IgD-negative memory B cell (primary cell): ENCODE measurements at regions not wholly inside any gene's neighbourhood (a gene's known extent, or its start where the extent isn't known, plus 50 kb on each side); places are given as distances from the start of the nearest gene placed in this dataset.

Experiments used
- H3K27ac Mint-ChIP-seq, 3 donors: one replicate each; pipeline ENCODE4 v1.8.0; 2020 to 2022; ENCODE audit warnings: mild to moderate bottlenecking in 3 of 3, mixed read lengths in 3 of 3, moderate library complexity in 1 of 3
- H3K27me3 Mint-ChIP-seq: one replicate; pipeline ENCODE4 v1.8.0; 2021; ENCODE audit warnings: mixed read lengths
- H3K36me3 Mint-ChIP-seq: one replicate; pipeline ENCODE4 v1.8.0; 2020; ENCODE audit warnings: mild to moderate bottlenecking, mixed read lengths
- H3K4me1 Mint-ChIP-seq, 3 donors: one replicate each; pipeline ENCODE4 v1.8.0; 2020 to 2022; ENCODE audit warnings: mixed read lengths in 3 of 3, mild to moderate bottlenecking in 1 of 3
- H3K4me3 Mint-ChIP-seq, 4 donors: one replicate each; pipeline ENCODE4 v1.8.0; 2020 to 2022; ENCODE audit warnings: mild to moderate bottlenecking in 4 of 4, mixed read lengths in 4 of 4, moderate library complexity in 3 of 4
- H3K9me3 Mint-ChIP-seq, 3 donors: one replicate each; pipeline ENCODE4 v1.8.0; 2020 to 2021; ENCODE audit warnings: mixed read lengths in 3 of 3, mild to moderate bottlenecking in 1 of 3

DNA sequence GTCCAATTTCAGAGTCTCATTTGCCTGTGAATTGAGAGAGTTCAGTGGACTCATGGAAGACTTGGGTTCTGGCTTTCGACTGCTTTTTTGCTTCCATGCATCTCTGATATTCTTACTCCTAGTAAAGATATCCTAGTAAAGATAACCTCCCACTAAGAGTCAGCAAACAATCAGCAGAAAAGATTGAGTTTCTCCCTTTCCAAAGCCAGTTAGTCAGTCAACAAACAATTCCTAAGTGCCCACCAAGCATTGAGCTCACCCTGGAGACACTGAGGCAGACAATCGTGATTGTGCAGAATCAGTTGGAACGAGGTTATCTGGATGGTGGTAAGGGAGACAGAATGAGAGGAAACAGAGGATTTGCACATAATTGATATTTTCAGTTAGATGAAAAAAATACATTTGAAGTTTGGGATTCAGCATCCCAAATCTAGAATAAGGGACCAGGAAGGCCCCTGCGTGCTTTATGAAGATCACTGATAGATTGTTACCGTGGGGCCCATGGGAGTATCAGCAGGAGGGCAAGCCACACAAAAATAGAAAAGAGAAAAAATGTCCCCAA lies 99.7 kb upstream of the SLC38A2 start:
- Mint-ChIP-seq H3K4me3 (no peak overlapping the region), H3K4me1 (peaks cover 10 to 18% (median 15%) of the 10 kb centered on the region in 3 donors), H3K27me3 (no peaks in the 10 kb centered on the region), H3K36me3 (peaks cover 3% of the 10 kb centered on the region), H3K27ac (no peak overlapping the region), H3K9me3 (no peaks in the 10 kb centered on the region)

GRCh38 chr12:46471404-46471803 lies 98.8 kb upstream of the SLC38A2 start:
- no peaks in the 10 kb centered on the region for H3K27me3 Mint-ChIP-seq
- no peaks in the 10 kb centered on the region for H3K9me3 Mint-ChIP-seq
- H3K4me1 Mint-ChIP-seq, result peaks cover 14 to 23% (median 20%) of the 10 kb centered on the region in 3 donors
- H3K4me3 Mint-ChIP-seq, result no peak overlapping the region
- peak overlapping the region in 1 of 3 donors; percentile 70 for H3K27ac Mint-ChIP-seq
- peaks cover 5% of the 10 kb centered on the region for H3K36me3 Mint-ChIP-seq

- Mint-ChIP-seq H3K4me1 (peaks cover 14 to 23% (median 22%) of the 10 kb centered on the region in 3 donors), H3K4me3 (peak overlapping the region in 1 of 4 donors; percentile 76), H3K36me3 (peaks cover 5% of the 10 kb centered on the region), H3K9me3 (no peaks in the 10 kb centered on the region), H3K27ac (peak overlapping the region in 1 of 3 donors; percentile 70), H3K27me3 (no peaks in the 10 kb centered on the region)
These were observed 98.4 kb upstream of the SLC38A2 start for GRCh38 chr12:46470975-46471374.

DNA sequence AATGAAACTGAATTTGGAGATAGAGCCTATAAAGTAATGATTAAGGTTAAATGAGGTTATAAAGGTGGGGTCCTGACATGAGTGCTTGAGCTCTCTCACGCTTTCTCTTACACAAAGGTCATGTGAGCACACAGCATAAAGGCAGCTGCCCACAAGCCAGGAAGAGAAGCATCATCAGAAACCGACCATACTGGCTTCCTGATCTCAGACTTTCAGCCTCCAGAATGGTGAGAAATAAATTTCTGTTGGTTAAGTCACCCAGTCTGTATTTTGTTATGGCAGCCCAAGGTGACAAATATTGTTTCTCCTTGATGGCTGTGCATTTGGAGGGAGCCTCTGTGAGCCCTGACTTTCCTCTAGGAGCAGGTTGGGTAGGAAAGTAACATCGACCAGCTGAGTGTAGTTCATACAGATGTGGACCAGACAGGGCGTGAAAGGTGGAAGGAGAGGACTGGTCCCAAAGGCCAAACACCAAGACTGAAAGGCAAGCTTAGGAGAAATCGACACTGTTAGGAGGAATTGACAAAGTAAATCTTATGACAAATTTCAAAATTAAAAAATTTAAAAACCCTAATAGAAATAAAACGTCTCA lies 97.6 kb upstream of the SLC38A2 start:
- Mint-ChIP-seq H3K27ac (no peak overlapping the region), H3K9me3 (no peaks in the 10 kb centered on the region), H3K36me3 (peaks cover 5% of the 10 kb centered on the region), H3K4me3 (peak overlapping the region in 1 of 4 donors; percentile 60), H3K27me3 (no peaks in the 10 kb centered on the region), H3K4me1 (peaks cover 14 to 27% (median 22%) of the 10 kb centered on the region in 3 donors)

DNA sequence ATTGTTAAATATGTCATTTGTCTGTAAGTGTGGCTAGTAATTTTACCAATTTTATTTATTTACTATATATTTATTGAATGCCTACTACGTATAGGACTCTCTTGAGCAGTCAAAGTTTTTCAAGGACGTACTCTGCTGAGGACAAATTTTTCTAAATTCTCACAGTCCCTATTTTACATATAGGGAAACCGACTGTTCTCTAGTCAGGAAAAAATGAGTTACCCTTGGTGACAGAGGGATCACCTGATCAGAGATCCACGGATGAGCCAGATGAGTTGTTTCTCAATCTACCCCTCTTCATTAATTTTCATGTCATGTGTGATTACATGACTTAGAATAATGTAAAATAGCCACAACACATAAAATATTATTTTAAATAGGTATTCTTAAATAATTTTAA lies 96.2 kb upstream of the SLC38A2 start:
- no peaks in the 10 kb centered on the region for H3K9me3 Mint-ChIP-seq
- no peak overlapping the region for H3K27ac Mint-ChIP-seq
- peaks cover 5% of the 10 kb centered on the region for H3K36me3 Mint-ChIP-seq
- H3K4me3 Mint-ChIP-seq, result no peak overlapping the region
- no peaks in the 10 kb centered on the region for H3K27me3 Mint-ChIP-seq
- H3K4me1 Mint-ChIP-seq, result peaks cover 13 to 28% (median 20%) of the 10 kb centered on the region in 3 donors

DNA sequence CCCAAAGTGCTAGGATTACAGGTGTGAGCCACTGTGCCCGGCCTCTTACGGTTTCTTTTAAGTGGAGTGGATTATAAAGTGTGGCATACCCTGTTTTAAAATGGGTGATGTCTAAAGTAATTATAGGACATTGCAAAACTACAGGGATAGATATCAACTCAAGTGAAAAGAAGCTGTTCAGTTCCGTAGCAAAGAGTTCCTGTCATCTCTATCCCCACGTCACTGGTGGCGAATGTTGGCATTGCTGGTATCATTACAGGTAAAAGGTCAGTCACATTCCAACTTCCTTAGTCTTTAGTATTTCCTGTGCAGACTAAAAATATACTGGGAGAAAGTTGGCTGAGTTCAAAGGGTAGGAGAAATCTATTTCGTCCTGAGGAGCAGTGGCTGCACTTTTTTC lies 95.6 kb upstream of the SLC38A2 start:
- Mint-ChIP-seq H3K27me3 (no peaks in the 10 kb centered on the region), H3K36me3 (peaks cover 5% of the 10 kb centered on the region), H3K27ac (no peak overlapping the region), H3K4me3 (no peak overlapping the region), H3K4me1 (peaks cover 9 to 24% (median 16%) of the 10 kb centered on the region in 3 donors), H3K9me3 (no peaks in the 10 kb centered on the region)

DNA sequence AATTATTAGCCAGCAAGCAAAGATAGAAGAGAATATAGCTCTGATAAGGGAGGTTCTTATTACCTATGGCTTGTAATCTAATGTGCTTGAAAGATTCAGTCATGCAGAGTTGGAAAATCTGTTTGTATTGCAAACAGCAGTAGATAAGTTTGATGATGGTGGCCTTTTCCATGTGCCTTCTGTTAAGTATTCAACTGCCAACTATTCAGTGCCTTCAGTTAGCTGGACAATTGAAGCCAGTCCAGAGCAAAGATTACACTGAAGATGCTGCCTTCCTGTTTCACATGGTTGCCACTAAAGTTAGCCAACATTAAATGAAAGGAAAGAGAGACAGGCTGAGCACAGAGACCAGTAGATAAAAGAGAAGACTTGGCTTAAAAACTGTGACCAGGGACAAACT lies 92.7 kb upstream of the SLC38A2 start:
- H3K27ac Mint-ChIP-seq, result no peak overlapping the region
- H3K4me3 Mint-ChIP-seq, result no peak overlapping the region
- H3K9me3 Mint-ChIP-seq, result no peaks in the 10 kb centered on the region
- H3K27me3 Mint-ChIP-seq, result no peaks in the 10 kb centered on the region
- peaks cover 3% of the 10 kb centered on the region for H3K36me3 Mint-ChIP-seq
- H3K4me1 Mint-ChIP-seq, result peaks cover 18 to 30% (median 26%) of the 10 kb centered on the region in 3 donors

GRCh38 chr12:46464863-46465262 lies 92.3 kb upstream of the SLC38A2 start:
- Mint-ChIP-seq H3K4me3 (no peak overlapping the region), H3K27me3 (no peaks in the 10 kb centered on the region), H3K9me3 (no peaks in the 10 kb centered on the region), H3K27ac (no peak overlapping the region), H3K4me1 (peaks cover 20 to 29% (median 27%) of the 10 kb centered on the region in 3 donors), H3K36me3 (peaks cover 3% of the 10 kb centered on the region)

GRCh38 chr12:46462641-46463355 lies 90.2 kb upstream of the SLC38A2 start:
- Mint-ChIP-seq H3K27ac (no peak overlapping the region), H3K9me3 (no peaks in the 10 kb centered on the region), H3K36me3 (peaks cover 3% of the 10 kb centered on the region), H3K4me1 (peaks cover 36 to 37% (median 36%) of the 10 kb centered on the region in 3 donors), H3K4me3 (no peak overlapping the region), H3K27me3 (no peaks in the 10 kb centered on the region)

DNA sequence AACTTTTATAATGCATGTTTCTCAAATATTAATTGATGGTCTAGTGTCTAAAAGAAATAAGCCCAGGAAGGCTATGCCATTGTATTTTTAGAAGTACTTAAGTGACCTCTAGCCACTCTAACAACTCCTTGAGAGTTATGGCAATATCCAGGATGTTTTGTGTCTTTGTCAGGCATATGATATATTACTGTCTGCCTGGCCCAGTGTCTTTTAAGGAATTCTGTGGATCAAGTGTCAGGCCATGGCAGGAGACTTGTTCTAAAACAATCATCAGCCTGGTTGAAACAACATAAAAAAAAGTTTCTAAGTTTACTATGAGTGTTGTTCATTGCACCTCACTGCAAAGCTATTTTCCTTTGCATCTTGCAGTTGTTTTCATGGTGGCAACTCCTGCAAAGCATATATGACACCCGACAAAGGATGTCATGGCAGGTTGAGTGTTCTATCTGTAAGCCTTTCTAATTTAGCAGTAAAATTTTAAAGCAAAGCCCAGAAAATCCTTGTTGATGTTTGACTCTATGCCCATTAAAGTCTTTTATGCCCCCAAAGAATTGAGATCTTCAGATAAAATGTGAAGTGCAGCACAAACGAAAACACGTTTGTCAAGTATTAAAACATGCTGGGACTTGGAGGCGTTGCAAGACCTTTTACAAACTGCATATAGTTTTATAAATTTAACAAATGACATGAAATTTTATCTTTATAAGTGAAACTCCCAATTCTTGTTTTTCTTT lies 89.5 kb upstream of the SLC38A2 start:
- Mint-ChIP-seq H3K27ac (no peak overlapping the region), H3K27me3 (no peaks in the 10 kb centered on the region), H3K4me3 (no peak overlapping the region), H3K9me3 (no peaks in the 10 kb centered on the region), H3K36me3 (peaks cover 3% of the 10 kb centered on the region), H3K4me1 (peaks cover 32 to 36% (median 35%) of the 10 kb centered on the region in 3 donors)

- H3K4me3 Mint-ChIP-seq, result peak overlapping the region in 1 of 4 donors; percentile 8
These were observed 88.9 kb upstream of the SLC38A2 start for GRCh38 chr12:46461459-46461858.

DNA sequence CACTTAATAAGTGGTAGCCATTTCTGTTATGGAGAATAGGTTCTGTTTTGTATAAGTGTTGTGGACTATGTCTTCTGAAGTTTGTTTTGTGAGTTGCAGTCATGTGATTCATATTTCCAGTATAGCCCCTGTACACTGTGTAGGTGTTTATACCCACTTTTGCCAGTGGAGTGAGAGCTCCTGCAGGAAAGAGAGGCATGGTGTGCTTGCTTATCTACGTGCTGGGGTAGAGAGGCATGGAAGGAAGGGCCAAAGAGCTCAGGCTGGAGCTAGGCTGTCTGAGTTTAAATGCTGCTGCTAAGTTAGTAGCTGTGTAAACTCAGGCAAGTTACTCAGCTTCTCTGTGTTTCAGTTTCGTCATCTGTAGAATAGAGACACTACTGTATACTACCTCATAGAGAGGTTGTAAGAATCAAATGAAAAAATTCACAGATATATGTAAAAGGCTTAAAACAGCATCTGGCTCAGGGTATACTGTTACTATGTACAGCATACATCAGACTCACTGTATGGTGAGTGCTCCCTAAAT lies 88.2 kb upstream of the SLC38A2 start:
- H3K36me3 Mint-ChIP-seq, result peaks cover 3% of the 10 kb centered on the region
- H3K4me1 Mint-ChIP-seq, result peaks cover 32 to 43% (median 41%) of the 10 kb centered on the region in 3 donors
- no peaks in the 10 kb centered on the region for H3K9me3 Mint-ChIP-seq
- H3K27ac Mint-ChIP-seq, result peak overlapping the region; percentile 0 to 82 (median 52)
- no peaks in the 10 kb centered on the region for H3K27me3 Mint-ChIP-seq
- H3K4me3 Mint-ChIP-seq, result peak overlapping the region in 2 of 4 donors; percentile 13 to 93

More at GRCh38 chr12:46461459-46461858, 88.9 kb upstream of the SLC38A2 start:
- no peaks in the 10 kb centered on the region for H3K9me3 Mint-ChIP-seq
- H3K4me1 Mint-ChIP-seq, result peaks cover 30 to 38% (median 38%) of the 10 kb centered on the region in 3 donors
- peaks cover 3% of the 10 kb centered on the region for H3K36me3 Mint-ChIP-seq
- H3K27me3 Mint-ChIP-seq, result no peaks in the 10 kb centered on the region
- no peak overlapping the region for H3K27ac Mint-ChIP-seq

DNA sequence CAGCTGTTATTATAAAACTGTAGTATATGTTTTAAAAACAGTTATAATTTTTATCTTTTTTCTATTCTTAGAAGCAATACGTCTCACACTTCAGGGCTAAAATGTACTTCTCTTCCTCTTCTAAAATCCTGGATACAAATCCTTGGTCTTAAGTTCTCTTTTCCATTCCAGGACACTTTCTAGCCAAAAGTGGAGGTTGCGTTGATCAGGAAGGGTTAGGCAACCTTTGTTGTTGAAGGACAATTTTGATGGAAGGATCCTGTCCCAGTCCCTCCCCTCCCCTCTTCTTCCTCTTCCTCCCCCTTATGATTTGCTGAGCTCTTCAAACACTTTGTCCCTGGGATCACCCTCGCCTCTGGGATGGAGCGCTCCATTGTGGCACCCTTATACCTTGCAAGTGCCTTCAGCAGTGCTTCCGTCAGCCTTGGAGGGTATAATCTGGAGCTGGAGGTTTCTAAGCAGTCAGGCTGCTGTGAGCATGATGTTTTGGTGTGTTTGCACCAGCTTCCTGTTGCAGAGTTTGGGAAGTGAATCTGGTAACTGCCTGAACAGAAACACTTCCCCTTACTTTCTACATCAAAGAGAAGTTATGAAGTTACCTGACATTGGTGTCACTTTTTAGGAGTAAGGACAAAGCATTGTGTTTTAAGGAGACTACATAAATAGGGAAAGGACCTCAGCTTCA lies 87.4 kb upstream of the SLC38A2 start:
- Mint-ChIP-seq H3K27me3 (no peaks in the 10 kb centered on the region), H3K9me3 (no peaks in the 10 kb centered on the region), H3K4me1 (peaks cover 38 to 50% (median 42%) of the 10 kb centered on the region in 3 donors), H3K27ac (peak overlapping the region; percentile 0 to 82 (median 52)), H3K36me3 (peaks cover 3% of the 10 kb centered on the region), H3K4me3 (peak overlapping the region; percentile 0 to 96 (median 68))

DNA sequence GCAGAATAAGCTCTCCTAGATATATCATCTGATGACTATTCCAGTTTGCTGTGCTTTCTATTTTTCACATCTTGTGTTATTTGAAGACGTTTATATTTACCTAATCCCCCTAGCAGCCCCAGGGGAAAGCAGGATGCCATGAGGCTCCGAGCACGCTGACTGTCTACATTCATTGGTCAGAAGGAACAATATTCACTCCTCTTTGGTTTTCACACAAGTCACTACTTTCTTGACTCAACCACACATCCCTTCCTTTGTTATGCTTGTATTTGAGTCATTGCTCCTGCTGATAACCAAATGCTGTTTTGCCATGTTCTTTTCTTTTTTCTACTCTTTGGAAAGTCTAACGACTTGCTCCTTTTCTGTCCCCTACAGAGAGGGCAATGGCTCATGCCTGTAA lies 86.5 kb upstream of the SLC38A2 start:
- no peaks in the 10 kb centered on the region for H3K27me3 Mint-ChIP-seq
- H3K4me3 Mint-ChIP-seq, result peak overlapping the region in 3 of 4 donors; percentile 23 to 85 (median 56)
- no peaks in the 10 kb centered on the region for H3K9me3 Mint-ChIP-seq
- H3K36me3 Mint-ChIP-seq, result peaks cover 3% of the 10 kb centered on the region
- H3K4me1 Mint-ChIP-seq, result peaks cover 38 to 54% (median 42%) of the 10 kb centered on the region in 3 donors
- peak overlapping the region; percentile 13 to 71 (median 17) for H3K27ac Mint-ChIP-seq
